SK-N-MC (cell line): ENCODE measurements at regions not wholly inside any gene's neighbourhood (a gene's known extent, or its start where the extent isn't known, plus 50 kb on each side); places are given as distances from the start of the nearest gene placed in this dataset.
A peak's percentile ranks its signal among the peaks of the same experiment; 100 is the strongest.

Experiments used
- DNase-seq: peaks from one replicate; pipeline ENCODE4 v3.0.0-alpha.2; 2011; ENCODE audit warnings: low read depth, low spot score
- H3K27ac ChIP-seq: fragments of 200-600 bp; sonication (generic); 2 replicates; pipeline ENCODE4 v1.5.1; 2016; ENCODE audit warnings: mixed run types
- H3K36me3 ChIP-seq: fragments of 200-600 bp; sonication (generic); 2 replicates; pipeline ENCODE4 v1.6.1; 2017; ENCODE audit warnings: antibody characterized with exemption, low read length, mixed read lengths; ENCODE audit not compliant: insufficient read depth
- H3K4me3 ChIP-seq: fragments of 200-600 bp; sonication (generic); 2 replicates; pipeline ENCODE4 v1.5.1; 2016
- H3K9ac ChIP-seq: fragments of 200-600 bp; sonication (generic); 2 replicates; pipeline ENCODE4 v1.8.0; 2017; ENCODE audit warnings: mixed run types, mixed read lengths; ENCODE audit not compliant: insufficient read length
- H3K9me3 ChIP-seq: fragments of 200-600 bp; sonication (generic); 2 replicates; pipeline ENCODE4 v1.6.1; 2017; ENCODE audit warnings: low read depth, mild to moderate bottlenecking, antibody characterized with exemption, low read length, moderate library complexity, mixed read lengths
- EZH2 ChIP-seq: fragments of 200-600 bp; sonication (generic); IDR thresholded peaks from one replicate; pipeline ENCODE4 v1.6.1; 2017; ENCODE audit warnings: antibody characterized with exemption
- FOXP2 ChIP-seq: optimal IDR thresholded peaks from 2 replicates; pipeline ENCODE3; 2011; ENCODE audit warnings: mild to moderate bottlenecking, moderate library complexity; ENCODE audit not compliant: insufficient read depth; ENCODE audit errors: extremely low read length, control extremely low read depth
- POLR2AphosphoS5 ChIP-seq: IDR thresholded peaks from 2 replicates; pipeline ENCODE4 v1.6.1; 2012; ENCODE audit warnings: mild to moderate bottlenecking, low read depth, low read length, borderline replicate concordance

DNA sequence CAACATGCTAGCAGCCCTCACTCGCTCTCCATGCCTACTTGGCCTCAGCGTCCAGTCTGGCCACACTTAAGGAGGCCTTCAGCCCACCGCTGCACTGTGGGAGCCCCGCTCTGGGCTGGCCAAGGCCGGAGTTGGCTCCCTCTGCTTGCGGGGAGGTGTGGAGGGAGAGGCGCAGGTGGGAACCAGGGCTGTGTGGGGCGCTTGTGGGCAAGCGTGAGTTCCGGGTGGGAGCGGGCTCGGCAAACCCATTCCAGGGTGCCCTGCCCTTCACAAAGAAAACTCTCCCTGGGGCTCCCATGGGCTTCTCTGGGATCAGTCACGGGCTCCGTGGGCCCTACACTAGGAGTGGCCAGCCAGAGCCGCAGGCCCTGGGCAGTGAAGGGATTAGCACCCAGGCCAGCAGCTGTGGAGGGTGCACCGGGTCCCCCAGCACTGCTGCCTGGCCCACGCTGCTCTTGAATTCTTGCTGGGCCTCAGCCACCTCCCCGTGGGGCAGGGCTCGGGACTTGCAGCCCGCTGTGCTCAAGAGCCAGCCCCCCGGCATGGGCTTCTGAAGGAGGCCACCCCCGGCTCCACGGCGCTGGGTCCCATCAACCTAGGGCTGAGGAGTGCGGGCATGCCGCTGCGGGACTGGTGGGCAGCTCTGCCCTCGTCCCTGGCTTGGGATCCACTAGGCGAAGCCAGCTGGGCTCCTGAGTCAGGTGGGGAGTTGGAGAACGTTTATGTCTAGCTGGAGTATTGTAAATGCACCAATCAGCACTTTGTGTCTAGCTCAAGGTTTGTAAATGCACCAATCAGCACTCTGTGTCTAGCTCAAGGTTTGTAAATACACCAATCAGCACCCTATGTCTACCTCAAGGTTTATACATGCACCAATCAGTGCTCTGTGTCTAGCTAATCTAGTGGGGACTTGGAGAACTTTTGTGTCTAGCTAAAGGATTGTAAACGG, 273.6 kb upstream of the SULF2 start:
- Histone ChIP-seq H3K9ac (no peak overlapping the region), H3K27ac (no peak overlapping the region), H3K36me3 (no peaks in the 10 kb centered on the region), H3K4me3 (no peak overlapping the region), H3K9me3 (no peaks in the 10 kb centered on the region)
- no peak for DNase-seq
- TF ChIP-seq FOXP2 (no peak), EZH2 (no peak)

DNA sequence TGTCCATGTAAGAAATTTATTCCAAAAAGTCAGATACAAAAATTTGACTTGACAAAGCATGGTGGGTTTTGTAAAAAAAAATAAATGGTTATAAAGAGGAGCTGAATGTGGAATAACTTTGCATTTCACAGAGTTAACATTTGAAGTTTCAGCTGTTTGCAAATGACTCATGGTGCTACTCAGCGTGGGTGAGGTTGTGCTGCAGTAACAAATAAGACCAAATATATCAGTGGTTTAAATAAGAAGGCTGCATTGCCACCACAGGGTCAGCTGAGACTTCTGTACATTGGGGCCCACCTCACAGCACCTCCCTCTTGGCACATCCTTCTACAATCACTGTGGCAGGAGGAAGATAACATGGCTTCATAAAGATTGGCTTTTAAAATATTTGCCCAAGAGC, 272.5 kb upstream of the SULF2 start:
- Histone ChIP-seq H3K27ac (no peak overlapping the region), H3K9me3 (no peaks in the 10 kb centered on the region), H3K4me3 (no peak overlapping the region), H3K9ac (no peak overlapping the region), H3K36me3 (no peaks in the 10 kb centered on the region)
- no peak for DNase-seq
- TF ChIP-seq FOXP2, result no peak
- TF ChIP-seq POLR2AphosphoS5, result no peak
- no peak for TF ChIP-seq EZH2

DNA sequence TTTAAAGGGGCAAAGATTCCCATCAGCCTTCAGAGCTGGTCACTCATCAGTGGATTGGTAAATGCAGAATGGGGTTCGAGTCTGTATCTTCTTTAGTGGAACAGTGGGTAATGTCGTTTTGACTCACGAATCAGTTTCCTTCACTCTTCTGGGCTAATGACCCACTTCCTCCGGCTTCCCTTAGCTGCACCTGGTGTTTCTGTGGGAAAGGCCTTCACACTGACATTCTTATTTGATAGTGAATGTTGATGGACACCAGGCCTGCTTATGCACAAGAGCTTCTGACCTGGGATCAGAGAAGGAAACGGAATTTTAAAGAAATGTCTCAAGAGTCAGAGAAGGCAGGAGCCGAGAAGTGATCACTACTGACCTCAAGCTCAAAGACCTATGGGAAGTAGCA, 272.0 kb upstream of the SULF2 start:
- Histone ChIP-seq H3K27ac (no peak overlapping the region), H3K9ac (no peak overlapping the region), H3K36me3 (no peaks in the 10 kb centered on the region), H3K4me3 (no peak overlapping the region), H3K9me3 (no peaks in the 10 kb centered on the region)
- no peak for DNase-seq
- TF ChIP-seq EZH2 (no peak), FOXP2 (no peak), POLR2AphosphoS5 (no peak)

DNA sequence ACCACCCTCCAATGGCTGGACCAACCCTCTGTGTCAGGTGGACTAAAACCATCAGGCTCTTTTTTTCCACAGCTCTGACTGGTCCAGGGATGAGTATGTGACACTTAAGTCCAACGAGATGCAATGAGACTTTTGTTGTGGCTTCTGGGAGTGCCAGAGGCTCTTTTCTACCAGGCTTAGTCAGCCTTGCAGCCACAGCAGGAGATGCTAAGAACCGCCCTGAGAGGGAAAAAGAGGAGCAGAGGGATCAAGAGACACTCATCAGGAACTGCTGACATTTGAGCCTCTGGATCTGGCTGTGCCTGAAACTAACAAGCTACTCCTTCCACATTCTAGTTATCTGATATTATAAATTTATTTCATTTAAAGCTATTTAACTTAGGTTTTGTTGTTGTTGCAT, 270.9 kb upstream of the SULF2 start:
- no peak overlapping the region for H3K9ac ChIP-seq
- DNase-seq, result no peak
- no peak overlapping the region for H3K27ac ChIP-seq
- no peaks in the 10 kb centered on the region for H3K36me3 ChIP-seq
- no peak overlapping the region for H3K4me3 ChIP-seq
- TF ChIP-seq EZH2 (no peak), POLR2AphosphoS5 (no peak)
- no peaks in the 10 kb centered on the region for H3K9me3 ChIP-seq

DNA sequence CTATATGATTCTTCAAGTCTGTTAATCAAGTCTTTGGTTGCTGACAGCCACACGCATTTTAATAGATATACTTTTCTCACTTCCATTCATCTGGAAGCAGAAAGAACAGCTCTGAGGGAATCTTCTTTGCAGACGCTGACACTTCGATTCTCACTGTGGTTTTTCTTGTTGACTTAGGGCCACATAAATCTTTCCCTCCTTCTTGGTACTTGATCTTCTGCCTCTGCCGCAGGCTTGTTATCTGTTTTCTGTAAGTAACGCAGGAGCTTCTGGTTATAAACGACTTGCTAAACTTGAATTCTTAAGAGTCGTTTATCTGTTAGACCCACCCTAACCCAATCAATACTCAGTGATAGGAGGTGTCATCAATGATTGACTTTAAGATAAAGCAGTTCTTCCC, 268.8 kb upstream of the SULF2 start:
- H3K27ac ChIP-seq, result no peak overlapping the region
- H3K9me3 ChIP-seq, result no peaks in the 10 kb centered on the region
- H3K9ac ChIP-seq, result no peak overlapping the region
- no peaks in the 10 kb centered on the region for H3K36me3 ChIP-seq
- no peak for DNase-seq
- H3K4me3 ChIP-seq, result no peak overlapping the region
- TF ChIP-seq POLR2AphosphoS5, result no peak
- no peak for TF ChIP-seq EZH2
- TF ChIP-seq FOXP2, result no peak

DNA sequence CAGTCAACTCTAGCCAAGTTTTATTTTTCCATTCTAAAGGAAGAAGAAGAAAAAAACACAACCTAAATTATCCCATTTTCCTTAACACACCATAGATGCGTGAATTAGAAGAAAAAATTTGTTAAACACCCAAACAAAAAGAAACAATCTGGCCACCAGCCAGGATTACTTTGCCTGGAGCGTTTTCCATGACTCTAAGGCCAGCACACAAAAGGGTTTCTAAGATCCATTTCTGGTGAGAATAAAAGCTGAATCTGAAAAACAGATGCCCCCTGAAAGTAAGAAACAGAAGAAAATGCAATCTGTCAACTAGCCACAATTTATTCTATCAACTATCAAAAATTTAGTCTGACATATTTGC, 267.2 kb upstream of the SULF2 start:
- TF ChIP-seq FOXP2, result no peak
- TF ChIP-seq EZH2, result no peak
- no peak for TF ChIP-seq POLR2AphosphoS5
- peak; percentile 20 for DNase-seq
- no peaks in the 10 kb centered on the region for H3K9me3 ChIP-seq
- H3K4me3 ChIP-seq, result no peak overlapping the region
- no peak overlapping the region for H3K27ac ChIP-seq
- H3K36me3 ChIP-seq, result no peaks in the 10 kb centered on the region
- no peak overlapping the region for H3K9ac ChIP-seq

DNA sequence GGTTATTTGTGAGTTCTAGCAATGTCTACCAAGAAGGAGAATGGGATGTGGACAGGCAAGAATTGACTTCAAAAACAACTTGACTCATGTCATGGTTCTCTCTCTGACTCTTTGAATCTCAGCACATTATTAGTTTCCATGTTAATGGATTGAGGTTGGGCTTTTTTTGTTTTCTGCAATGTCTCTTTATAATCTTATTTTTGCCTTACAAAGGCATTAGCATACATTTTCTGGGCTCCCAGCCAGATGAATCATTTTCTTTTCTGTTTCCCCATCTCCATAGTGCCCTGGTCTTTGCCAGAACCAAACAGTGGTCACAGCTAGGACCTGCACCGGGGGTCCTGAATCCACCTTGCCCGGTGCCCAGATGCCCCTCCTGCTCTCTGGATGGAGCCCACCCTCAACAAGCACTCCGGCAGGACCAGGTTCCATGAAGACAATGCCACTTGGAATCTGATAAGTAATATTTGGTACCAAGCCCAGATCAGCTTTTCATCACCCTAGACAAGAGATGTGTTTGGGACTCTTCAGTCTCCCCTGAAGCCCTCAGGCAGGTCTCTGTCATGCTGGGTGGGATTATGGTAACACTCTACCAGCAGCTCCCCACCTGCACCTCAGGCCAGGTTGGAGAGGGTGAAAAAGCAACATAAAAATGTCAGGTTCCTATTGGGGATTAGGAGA, 266.7 kb upstream of the SULF2 start:
- DNase-seq, result no peak
- Histone ChIP-seq H3K9me3 (no peaks in the 10 kb centered on the region), H3K27ac (no peak overlapping the region), H3K36me3 (no peaks in the 10 kb centered on the region), H3K4me3 (no peak overlapping the region), H3K9ac (no peak overlapping the region)
- no peak for TF ChIP-seq POLR2AphosphoS5
- TF ChIP-seq FOXP2, result no peak
- no peak for TF ChIP-seq EZH2

DNA sequence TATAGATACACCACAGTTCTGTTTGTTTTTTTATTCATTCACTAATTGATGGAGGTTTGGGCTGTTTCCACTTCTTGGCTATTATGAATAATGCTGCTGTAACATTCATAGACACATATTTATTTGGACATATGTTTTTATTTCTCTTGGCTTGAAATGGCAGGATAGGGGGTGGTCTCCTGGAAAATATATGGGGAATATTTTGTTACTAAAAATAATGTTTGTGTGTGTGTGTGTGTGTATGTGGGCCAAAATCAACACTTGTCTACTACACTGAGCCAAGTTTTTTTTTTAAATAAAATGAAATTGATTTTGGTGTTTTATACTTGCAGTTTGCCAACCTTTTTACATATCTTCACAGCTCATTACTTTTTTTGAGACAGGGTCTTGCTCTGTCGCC, 264.4 kb upstream of the SULF2 start:
- H3K27ac ChIP-seq, result no peak overlapping the region
- DNase-seq, result no peak
- H3K36me3 ChIP-seq, result no peaks in the 10 kb centered on the region
- TF ChIP-seq EZH2, result no peak
- no peak for TF ChIP-seq FOXP2
- TF ChIP-seq POLR2AphosphoS5, result no peak
- no peak overlapping the region for H3K4me3 ChIP-seq
- H3K9ac ChIP-seq, result no peak overlapping the region
- no peaks in the 10 kb centered on the region for H3K9me3 ChIP-seq
